Adrenal gland (tissue), 9 donors: ENCODE measurements at regions not wholly inside any gene's neighbourhood (a gene's known extent, or its start where the extent isn't known, plus 50 kb on each side); places are given as distances from the start of the nearest gene placed in this dataset.

Experiments
- DNase-seq, 7 donors: peaks; one replicate each; pipeline ENCODE4 v3.0.0-alpha.2; 2019 to 2020
- H3K27ac ChIP-seq, 5 donors: fragments of 200-600 bp; sonication (generic) in 4 of 5; 1 replicate in 3 of 5; 2 replicates in 2 of 5; pipeline versions ENCODE4 v1.5.1 to v1.8.0; 2016 to 2020; ENCODE audit warnings: mild to moderate bottlenecking in 1 of 5
- H3K27me3 ChIP-seq: fragments of 200-600 bp; 2 replicates; pipeline ENCODE4 v1.8.0; 2021
- H3K36me3 ChIP-seq, 2 donors: fragments of 200-600 bp; replicated peaks in 1 of 2; 1 replicate in 1 of 2; 2 replicates in 1 of 2; pipeline versions ENCODE4 v1.5.1 to v1.8.0; 2018 to 2022
- H3K4me1 ChIP-seq, 2 donors: fragments of 200-600 bp; replicated peaks in 1 of 2; 1 replicate in 1 of 2; 2 replicates in 1 of 2; pipeline versions ENCODE4 v1.5.1 to v1.8.0; 2018 to 2021
- H3K4me3 ChIP-seq, 4 donors: fragments of 200-600 bp; sonication (generic) in 3 of 4; one replicate each; pipeline ENCODE4 v1.5.1; 2016 to 2018
- H3K9me3 ChIP-seq, 3 donors: fragments of 200-600 bp; sonication (generic) in 1 of 3; replicated peaks in 1 of 3; 1 replicate in 2 of 3; 2 replicates in 1 of 3; pipeline versions ENCODE4 v1.5.1 to v1.8.0; 2016 to 2021
- CTCF ChIP-seq, 6 experiments: fragments of 450-650 bp in 4 of 6; fragments of 200-600 bp in 2 of 6; sonication (generic) in 1 of 6; IDR thresholded peaks; 1 replicate in 5 of 6; 2 replicates in 1 of 6; pipeline versions ENCODE4 v1.5.1 to v1.8.0; 2016 to 2021; ENCODE audit warnings: antibody characterized with exemption in 6 of 6, mild to moderate bottlenecking in 2 of 6, moderate library complexity in 1 of 6
- POLR2A ChIP-seq, 2 donors: fragments of 450-650 bp; IDR thresholded peaks; one replicate each; pipeline ENCODE4 v1.6.1; 2017; ENCODE audit warnings: antibody characterized with exemption in 2 of 2, mild to moderate bottlenecking in 2 of 2, moderate library complexity in 1 of 2
- WGBS, 4 donors: extraction: QIAGEN DNeasy Blood & Tissue Kit in 2 of 4; methylation state at CpG; one replicate each; pipeline versions ENCODE4 v1.1.5 to v1.1.7; 2013 to 2017; 5-methylcytosine and 5-hydroxymethylcytosine counted together
- intact Hi-C, 2 donors: fragments of 100-400 bp; cut with DNase I; formaldehyde crosslinking; loops; one replicate each; pipeline versions ENCODE4 v1.14.1 to v1.15.0; 2022 to 2023
- donor health status: healthy with polysubstance abuse.
- donor health status: Bipolar disorder and iron deficiency.
- donor health status: DM: yes; HTN: yes; CAD: no.
- donor health status: DM: no; HTN: no; CAD: no.
- donor health status: DM: no; HTN: no; CAD: no.

GRCh38 chr2:134163336-134163735, 90.5 kb upstream of the MGAT5 start:
- TF ChIP-seq CTCF (IDR thresholded peaks at IDR 0.05) (no peak), POLR2A (IDR thresholded peaks at IDR 0.05) (no peak)
- DNase-seq: no peak
- no peaks in the 10 kb centered on the region for H3K36me3 ChIP-seq
- no peaks in the 10 kb centered on the region for H3K9me3 ChIP-seq
- H3K4me3 ChIP-seq: no peak overlapping the region
- H3K4me1 ChIP-seq: peaks cover 10 to 25% of the 10 kb centered on the region in 2 donors
- H3K27ac ChIP-seq: no peak overlapping the region
- H3K27me3 ChIP-seq: no peaks in the 10 kb centered on the region
- intact Hi-C loops: no loop called here
- WGBS, 4 donors: 93 to 98% (median 95%) methylated on average over 4 of the region's 4 CpGs

- H3K9me3 ChIP-seq: no peaks in the 10 kb centered on the region
- no peaks in the 10 kb centered on the region for H3K36me3 ChIP-seq
- peaks cover 10 to 24% of the 10 kb centered on the region in 2 donors for H3K4me1 ChIP-seq
- H3K4me3 ChIP-seq: no peak overlapping the region
- H3K27ac ChIP-seq: no peak overlapping the region
- TF ChIP-seq CTCF (IDR thresholded peaks at IDR 0.05) (no peak), POLR2A (IDR thresholded peaks at IDR 0.05) (no peak)
- no peak for DNase-seq
- H3K27me3 ChIP-seq: no peaks in the 10 kb centered on the region
- intact Hi-C loops: no loop called here
Observed at GRCh38 chr2:134164306-134164705, 89.6 kb upstream of the MGAT5 start.

GRCh38 chr2:134167015-134167414, 86.9 kb upstream of the MGAT5 start:
- intact Hi-C loops: no loop called here
- DNase-seq: no peak
- Histone ChIP-seq H3K4me3 (no peak overlapping the region), H3K4me1 (peaks cover 0 to 6% of the 10 kb centered on the region in 2 donors), H3K9me3 (no peaks in the 10 kb centered on the region), H3K27ac (no peak overlapping the region), H3K27me3 (no peaks in the 10 kb centered on the region), H3K36me3 (no peaks in the 10 kb centered on the region)
- no peak for TF ChIP-seq CTCF (IDR thresholded peaks at IDR 0.05)
- TF ChIP-seq POLR2A (IDR thresholded peaks at IDR 0.05): no peak
- 91 to 97% (median 95%) methylated on average over 3 of the region's 3 CpGs for WGBS, 4 donors

- WGBS, 4 donors: 82 to 89% (median 88%) methylated on average over 3 of the region's 3 CpGs
- TF ChIP-seq CTCF (IDR thresholded peaks at IDR 0.05) (no peak), POLR2A (IDR thresholded peaks at IDR 0.05) (no peak)
- DNase-seq: no peak
- intact Hi-C loops: loop anchor here in 1 of 2 donors (10.0 kb wide), 1 partner anchor 45 kb away; no protein-coding TSS in a partner anchor
- Histone ChIP-seq H3K9me3 (no peaks in the 10 kb centered on the region), H3K4me3 (no peak overlapping the region), H3K4me1 (peaks cover 0 to 8% of the 10 kb centered on the region in 2 donors), H3K27ac (no peak overlapping the region), H3K27me3 (no peaks in the 10 kb centered on the region), H3K36me3 (no peaks in the 10 kb centered on the region)
Observed at GRCh38 chr2:134169788-134170187, 84.1 kb upstream of the MGAT5 start.
